ENCODE measurements at regions not wholly inside any gene's neighbourhood (a gene's known extent, or its start where the extent isn't known, plus 50 kb on each side); places are given as distances from the start of the nearest gene placed in this dataset.
A peak's percentile ranks its signal among the peaks of the same experiment; 100 is the strongest.
"Not testable (repeated sequence)": the region's sequence is repeated elsewhere in the genome, so short reads cannot be mapped to it uniquely, and the experiment has no call there.

- DNase-seq = no peak
Measured at GRCh38 chr1:19024532-19024931, 68.1 kb upstream of the IFFO2 start.

GRCh38 chr1:19023787-19024186, 67.3 kb upstream of the IFFO2 start:
- DNase-seq = no peak

GRCh38 chr1:19021845-19022244, 65.4 kb upstream of the IFFO2 start:
- no peak for DNase-seq

GRCh38 chr1:19019288-19019687, 62.8 kb upstream of the IFFO2 start:
- DNase-seq = not testable (repeated sequence)

GRCh38 chr1:19015476-19015875, 59.0 kb upstream of the IFFO2 start:
- no peak for DNase-seq

- DNase-seq = no peak
Measured at GRCh38 chr1:19014765-19015164, 58.3 kb upstream of the IFFO2 start.

GRCh38 chr1:19013826-19014548, 57.5 kb upstream of the IFFO2 start:
- DNase-seq = no peak

- DNase-seq = no peak
Measured at GRCh38 chr1:19011845-19012231, 55.4 kb upstream of the IFFO2 start.

- peak; percentile 50 for DNase-seq
Measured at GRCh38 chr1:19010995-19011844, 54.7 kb upstream of the IFFO2 start.

- no peak for DNase-seq
Measured at GRCh38 chr1:19010503-19010902, 54.0 kb upstream of the IFFO2 start.

- no peak for DNase-seq
Measured at GRCh38 chr1:19009882-19010321, 53.4 kb upstream of the IFFO2 start.

- DNase-seq = no peak
Measured at GRCh38 chr1:19009126-19009881, 52.8 kb upstream of the IFFO2 start.

GRCh38 chr1:19007491-19008441, 51.3 kb upstream of the IFFO2 start:
- no peak for DNase-seq

GRCh38 chr1:19006837-19007271, 50.4 kb upstream of the IFFO2 start:
- DNase-seq = no peak
